Upper lobe of left lung (tissue), 4 donors: ENCODE measurements at regions not wholly inside any gene's neighbourhood (a gene's known extent, or its start where the extent isn't known, plus 50 kb on each side); places are given as distances from the start of the nearest gene placed in this dataset.

Source experiments
- CTCF ChIP-seq, 6 experiments: fragments of 450-650 bp in 4 of 6; fragments of 200-600 bp in 2 of 6; sonication (generic) in 2 of 6; IDR thresholded peaks; one replicate each; pipeline ENCODE4 v1.5.1; 2016 to 2019; ENCODE audit warnings: antibody characterized with exemption in 6 of 6
- POLR2A ChIP-seq, 4 donors: fragments of 450-650 bp; IDR thresholded peaks; one replicate each; pipeline ENCODE4 v1.5.1; 2016 to 2017; ENCODE audit warnings: antibody characterized with exemption in 4 of 4, mild to moderate bottlenecking in 2 of 4
- POLR2AphosphoS5 ChIP-seq, 2 donors: sonication (generic); formaldehyde crosslinking; IDR thresholded peaks; one replicate each; pipeline ENCODE4 v1.5.1; 2017; ENCODE audit warnings: antibody characterized with exemption in 2 of 2

GRCh38 chr11:127274328-127274676, 273.7 kb upstream of the KIRREL3 start:
- TF ChIP-seq CTCF (IDR thresholded peaks at IDR 0.05): no peak
- no peak for TF ChIP-seq POLR2A (IDR thresholded peaks at IDR 0.05)
- TF ChIP-seq POLR2AphosphoS5 (IDR thresholded peaks at IDR 0.05): no peak
